ENCODE measurements at regions not wholly inside any gene's neighbourhood (a gene's known extent, or its start where the extent isn't known, plus 50 kb on each side); places are given as distances from the start of the nearest gene placed in this dataset.

DNA sequence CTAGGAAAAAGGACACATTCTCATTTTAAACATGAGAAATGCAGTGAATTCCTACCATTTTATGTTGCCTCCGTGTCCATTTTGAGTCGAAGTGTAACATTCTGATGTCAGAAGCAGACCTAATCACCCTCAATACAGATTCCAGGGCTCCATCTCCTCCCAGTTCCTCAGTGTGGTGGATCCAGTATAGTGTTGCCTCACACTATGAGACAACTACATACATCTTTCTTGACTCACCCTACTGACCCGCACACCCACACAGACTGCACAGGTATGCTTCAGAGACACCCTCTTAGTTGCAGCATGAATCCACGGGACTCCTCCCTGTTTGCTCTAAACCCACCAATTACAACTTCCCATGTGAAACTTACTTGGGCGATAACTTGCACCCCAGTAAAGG is 564.9 kb downstream of the SEMA5A start:
- no peaks in the 10 kb centered on the region for H3K36me3 ChIP-seq
- intact Hi-C loops (cut with DNase I) = no loop called here
- 85% methylated on average over 5 of the region's 5 CpGs for WGBS
- no peaks in the 10 kb centered on the region for H3K27me3 ChIP-seq (replicated peaks; ENCODE audit: insufficient read depth)
- DNase-seq (ENCODE audit: low spot score) = no peak
- no peaks in the 10 kb centered on the region for H3K9me3 ChIP-seq
- TF ChIP-seq, protein P1, sequence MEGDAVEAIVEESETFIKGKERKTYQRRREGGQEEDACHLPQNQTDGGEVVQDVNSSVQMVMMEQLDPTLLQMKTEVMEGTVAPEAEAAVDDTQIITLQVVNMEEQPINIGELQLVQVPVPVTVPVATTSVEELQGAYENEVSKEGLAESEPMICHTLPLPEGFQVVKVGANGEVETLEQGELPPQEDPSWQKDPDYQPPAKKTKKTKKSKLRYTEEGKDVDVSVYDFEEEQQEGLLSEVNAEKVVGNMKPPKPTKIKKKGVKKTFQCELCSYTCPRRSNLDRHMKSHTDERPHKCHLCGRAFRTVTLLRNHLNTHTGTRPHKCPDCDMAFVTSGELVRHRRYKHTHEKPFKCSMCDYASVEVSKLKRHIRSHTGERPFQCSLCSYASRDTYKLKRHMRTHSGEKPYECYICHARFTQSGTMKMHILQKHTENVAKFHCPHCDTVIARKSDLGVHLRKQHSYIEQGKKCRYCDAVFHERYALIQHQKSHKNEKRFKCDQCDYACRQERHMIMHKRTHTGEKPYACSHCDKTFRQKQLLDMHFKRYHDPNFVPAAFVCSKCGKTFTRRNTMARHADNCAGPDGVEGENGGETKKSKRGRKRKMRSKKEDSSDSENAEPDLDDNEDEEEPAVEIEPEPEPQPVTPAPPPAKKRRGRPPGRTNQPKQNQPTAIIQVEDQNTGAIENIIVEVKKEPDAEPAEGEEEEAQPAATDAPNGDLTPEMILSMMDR (IDR thresholded peaks at IDR 0.05) = no peak
- TF ChIP-seq POLR2A (IDR thresholded peaks at IDR 0.05) = no peak
- no peak for TF ChIP-seq POLR2AphosphoS5 (IDR thresholded peaks at IDR 0.05)
- H3K4me1 ChIP-seq (replicated peaks) = no peaks in the 10 kb centered on the region
- H3K4me3 ChIP-seq = no peak overlapping the region
- no peak overlapping the region for H3K27ac ChIP-seq

DNA sequence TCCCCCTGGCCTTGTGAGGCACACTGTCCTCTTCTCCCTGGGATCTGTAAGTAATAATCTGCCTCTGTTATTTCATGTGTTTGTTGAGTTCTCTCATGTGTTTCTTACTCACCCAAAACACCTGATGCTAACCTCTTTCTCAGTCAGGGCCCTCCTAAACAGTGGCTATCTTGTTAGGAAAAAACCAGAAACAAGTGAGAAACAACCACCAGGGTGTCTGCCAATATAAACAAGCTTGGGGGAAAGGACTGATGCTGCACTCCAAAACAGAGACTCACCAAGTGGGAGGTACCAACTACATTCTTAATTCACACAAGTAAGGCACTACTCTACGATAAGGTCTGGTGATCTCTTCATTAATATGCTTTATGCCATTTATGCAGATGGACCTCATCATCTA is 564.4 kb downstream of the SEMA5A start:
- TF ChIP-seq, protein P1 (IDR thresholded peaks at IDR 0.05) = no peak
- TF ChIP-seq POLR2AphosphoS5 (IDR thresholded peaks at IDR 0.05) (no peak), POLR2A (IDR thresholded peaks at IDR 0.05) (no peak)
- H3K27me3 ChIP-seq (replicated peaks; ENCODE audit: insufficient read depth) = no peaks in the 10 kb centered on the region
- no peak overlapping the region for H3K4me3 ChIP-seq
- H3K4me1 ChIP-seq (replicated peaks) = no peaks in the 10 kb centered on the region
- H3K36me3 ChIP-seq = no peaks in the 10 kb centered on the region
- H3K27ac ChIP-seq = no peak overlapping the region
- no peak for DNase-seq (ENCODE audit: low spot score)
- intact Hi-C loops (cut with DNase I) = no loop called here
- 84% methylated on average over 1 of the region's 1 CpG for WGBS
- H3K9me3 ChIP-seq = no peaks in the 10 kb centered on the region

DNA sequence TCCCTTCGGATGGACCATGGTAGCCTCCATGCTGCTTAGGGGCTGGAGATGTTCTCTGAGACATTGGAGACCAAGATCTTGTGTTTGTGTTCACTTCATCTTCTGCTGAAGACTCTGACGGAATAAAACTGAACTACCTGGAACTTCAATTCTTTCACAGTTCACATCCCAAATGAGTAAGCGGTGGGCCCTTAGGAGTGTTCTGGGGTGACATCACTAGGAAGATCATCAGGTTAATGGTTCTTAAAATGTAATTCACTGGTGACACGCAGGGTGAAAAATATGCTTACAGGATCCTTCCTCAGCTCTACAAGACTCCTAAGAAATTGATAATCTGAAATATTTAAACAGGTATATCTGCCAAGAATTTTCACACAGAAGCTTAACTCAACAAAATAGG is 561.5 kb downstream of the SEMA5A start:
- no peak for DNase-seq (ENCODE audit: low spot score)
- intact Hi-C loops (cut with DNase I) = no loop called here
- 93% methylated on average over 4 of the region's 4 CpGs for WGBS
- TF ChIP-seq POLR2A (IDR thresholded peaks at IDR 0.05) (no peak), POLR2AphosphoS5 (IDR thresholded peaks at IDR 0.05) (no peak)
- TF ChIP-seq, protein P1 (IDR thresholded peaks at IDR 0.05) = no peak
- no peak overlapping the region for H3K4me3 ChIP-seq
- H3K27ac ChIP-seq = no peak overlapping the region
- H3K4me1 ChIP-seq (replicated peaks) = no peaks in the 10 kb centered on the region
- H3K9me3 ChIP-seq = no peaks in the 10 kb centered on the region
- no peaks in the 10 kb centered on the region for H3K27me3 ChIP-seq (replicated peaks; ENCODE audit: insufficient read depth)
- no peaks in the 10 kb centered on the region for H3K36me3 ChIP-seq

MicroRNAs encoded in the stretch of these regions (microRNA counts, 767-probe panel; counts per million panel counts)
- 1,784 to 2,000 counts per million in 2 donors for microRNA hsa-miR-4458

Small RNA genes in the stretch of these regions (small RNA-seq; reads per million reads assigned to genes)
- gene AC091895.1 (0 reads per million in 2 donors), gene AC091912.1 (0 reads per million in 2 donors), gene AC091912.2 (0 reads per million in 2 donors), gene AC091932.2 (0 reads per million in 2 donors), gene AC091932.4 (0 reads per million in 2 donors), gene AC091953.1 (0 reads per million in 2 donors), gene AC091953.2 (0 reads per million in 2 donors), gene AC091953.3 (0 to 0.19 reads per million in 2 donors), gene AC091953.5 (0 reads per million in 2 donors), gene AC091965.3 (0 reads per million in 2 donors), gene RNU1-76P (0 reads per million in 2 donors)
